Mesenchymal stem cell (in vitro differentiated cells and primary cell): ENCODE measurements at regions not wholly inside any gene's neighbourhood (a gene's known extent, or its start where the extent isn't known, plus 50 kb on each side); places are given as distances from the start of the nearest gene placed in this dataset.

Source experiments
- DNase-seq: peaks from one replicate; pipeline ENCODE4 v3.0.0-alpha.2; 2013
- H2AFZ ChIP-seq: one replicate; pipeline ENCODE4 v1.6.1; 2013; ENCODE audit warnings: low read depth, mild to moderate bottlenecking, control low read depth, inconsistent platforms, low read length, moderate library complexity
- H2AK5ac ChIP-seq: 2 replicates; pipeline ENCODE4 v1.6.1; 2013; ENCODE audit warnings: low read length, moderate library complexity, mild to moderate bottlenecking, inconsistent platforms; ENCODE audit not compliant: severe bottlenecking
- H2BK120ac ChIP-seq: one replicate; pipeline ENCODE4 v1.6.1; 2013; ENCODE audit warnings: low read depth, mild to moderate bottlenecking, inconsistent platforms, low read length, moderate library complexity
- H2BK12ac ChIP-seq, 2 experiments: one replicate each; pipeline ENCODE4 v1.6.1; 2013; ENCODE audit warnings: inconsistent platforms in 2 of 2, low read length in 2 of 2, mild to moderate bottlenecking in 2 of 2, moderate library complexity in 2 of 2, control low read depth in 1 of 2
- H2BK15ac ChIP-seq: one replicate; pipeline ENCODE4 v1.6.1; 2013; ENCODE audit warnings: mild to moderate bottlenecking, low read depth, inconsistent platforms; ENCODE audit not compliant: poor library complexity, severe bottlenecking
- H2BK5ac ChIP-seq: 2 replicates; pipeline ENCODE4 v1.6.1; 2013; ENCODE audit warnings: low read depth, mild to moderate bottlenecking, low read length, control low read depth, inconsistent platforms; ENCODE audit not compliant: poor library complexity, severe bottlenecking
- H3K14ac ChIP-seq, 2 experiments: one replicate each; pipeline ENCODE4 v1.6.1; 2013; ENCODE audit warnings: inconsistent platforms in 2 of 2, low read length in 2 of 2, control low read depth in 1 of 2, mild to moderate bottlenecking in 1 of 2, moderate library complexity in 1 of 2
- H3K18ac ChIP-seq, 2 experiments: one replicate each; pipeline ENCODE4 v1.6.1; 2013; ENCODE audit warnings: inconsistent platforms in 2 of 2, low read length in 2 of 2, control low read depth in 1 of 2, low read depth in 1 of 2, mild to moderate bottlenecking in 1 of 2
- H3K23ac ChIP-seq, 2 experiments: one replicate each; pipeline ENCODE4 v1.6.1; 2013; ENCODE audit warnings: inconsistent platforms in 2 of 2, low read length in 2 of 2, mild to moderate bottlenecking in 2 of 2, moderate library complexity in 2 of 2, control low read depth in 1 of 2
- H3K27ac ChIP-seq: 2 replicates; pipeline ENCODE4 v1.5.1; 2013; ENCODE audit warnings: mild to moderate bottlenecking, moderate library complexity, low read length, control low read depth, inconsistent platforms; ENCODE audit not compliant: poor library complexity, severe bottlenecking
- H3K27me3 ChIP-seq, 2 experiments: 2 replicates each; pipeline versions ENCODE4 v1.6.1 to v1.7.0; 2013; ENCODE audit warnings: low read length in 2 of 2, mild to moderate bottlenecking in 2 of 2, moderate library complexity in 2 of 2, control low read depth in 1 of 2, inconsistent platforms in 1 of 2; ENCODE audit not compliant: control insufficient read depth in 1 of 2, insufficient read depth in 1 of 2
- H3K36me3 ChIP-seq, 2 experiments: 2 replicates each; pipeline versions ENCODE4 v1.6.1 to v1.7.0; 2013; ENCODE audit warnings: low read length in 2 of 2, control low read depth in 1 of 2, inconsistent platforms in 1 of 2, low read depth in 1 of 2, mild to moderate bottlenecking in 1 of 2; ENCODE audit not compliant: insufficient read depth in 2 of 2, control insufficient read depth in 1 of 2
- H3K4ac ChIP-seq, 2 experiments: one replicate each; pipeline ENCODE4 v1.6.1; 2013; ENCODE audit warnings: inconsistent platforms in 2 of 2, low read length in 2 of 2, mild to moderate bottlenecking in 2 of 2, moderate library complexity in 2 of 2, control low read depth in 1 of 2, low read depth in 1 of 2
- H3K4me1 ChIP-seq: 2 replicates; pipeline ENCODE4 v1.6.1; 2013; ENCODE audit warnings: low read depth, low read length, control low read depth; ENCODE audit not compliant: control insufficient read depth, insufficient read depth
- H3K4me2 ChIP-seq: 2 replicates; pipeline ENCODE4 v1.6.1; 2013; ENCODE audit warnings: low read length, mild to moderate bottlenecking, inconsistent platforms; ENCODE audit not compliant: poor library complexity, severe bottlenecking
- H3K4me3 ChIP-seq, 2 experiments: 2 replicates each; pipeline versions ENCODE4 v1.5.1 to v1.7.0; 2013; ENCODE audit warnings: low read length in 2 of 2, mild to moderate bottlenecking in 2 of 2, control low read depth in 1 of 2, low read depth in 1 of 2; ENCODE audit not compliant: insufficient read depth in 1 of 2
- H3K79me1 ChIP-seq: replicated peaks from 2 replicates; pipeline ENCODE4 v1.6.1; 2013; ENCODE audit warnings: mild to moderate bottlenecking, control low read depth, low read length, inconsistent platforms; ENCODE audit not compliant: poor library complexity, severe bottlenecking
- H3K9ac ChIP-seq: 2 replicates; pipeline ENCODE4 v1.7.0; 2013; ENCODE audit warnings: mild to moderate bottlenecking, low read length, moderate library complexity
- H3K9me3 ChIP-seq: 2 replicates; pipeline ENCODE4 v1.7.0; 2013; ENCODE audit warnings: mild to moderate bottlenecking, low read length; ENCODE audit not compliant: control insufficient read depth
- H4K8ac ChIP-seq: one replicate; pipeline ENCODE4 v1.6.1; 2013; ENCODE audit warnings: inconsistent platforms, mild to moderate bottlenecking, low read length, moderate library complexity
- H4K91ac ChIP-seq: one replicate; pipeline ENCODE4 v1.6.1; 2013; ENCODE audit warnings: mild to moderate bottlenecking, low read length, inconsistent platforms
- WGBS: methylation state at CpG from one replicate; pipeline ENCODE4 v1.1.7; 2013; ENCODE audit warnings: mixed read lengths; 5-methylcytosine and 5-hydroxymethylcytosine counted together

- Histone ChIP-seq H4K8ac (no peak overlapping the region), H3K9me3 (no peaks in the 10 kb centered on the region), H3K18ac (no peak overlapping the region), H3K27ac (no peak overlapping the region), H3K4ac (no peak overlapping the region), H3K4me3 (no peak overlapping the region), H3K36me3 (no peaks in the 10 kb centered on the region), H2AFZ (no peak overlapping the region), H3K23ac (no peak overlapping the region), H3K27me3 (no peaks in the 10 kb centered on the region), H3K4me1 (no peaks in the 10 kb centered on the region), H3K79me1 (no peaks in the 10 kb centered on the region), H2BK12ac (no peak overlapping the region), H2AK5ac (no peak overlapping the region), H2BK5ac (no peak overlapping the region), H2BK15ac (no peak overlapping the region), H3K14ac (no peak overlapping the region), H2BK120ac (no peak overlapping the region), H3K4me2 (no peak overlapping the region), H3K9ac (no peak overlapping the region), H4K91ac (no peak overlapping the region)
- DNase-seq = no peak
- WGBS = 91% methylated on average over 2 of the region's 2 CpGs
Observed at GRCh38 chr1:217010253-217010652, 287.0 kb upstream of the ESRRG start.

- Histone ChIP-seq H3K79me1 (no peaks in the 10 kb centered on the region), H3K4me2 (no peak overlapping the region), H3K27me3 (no peaks in the 10 kb centered on the region), H2AK5ac (no peak overlapping the region), H2AFZ (no peak overlapping the region), H3K9ac (no peak overlapping the region), H2BK120ac (no peak overlapping the region), H2BK5ac (no peak overlapping the region), H4K8ac (no peak overlapping the region), H3K14ac (no peak overlapping the region), H3K18ac (no peak overlapping the region), H3K4me3 (no peak overlapping the region), H3K4me1 (no peaks in the 10 kb centered on the region), H3K9me3 (no peaks in the 10 kb centered on the region), H3K4ac (no peak overlapping the region), H2BK15ac (no peak overlapping the region), H3K23ac (no peak overlapping the region), H3K36me3 (no peaks in the 10 kb centered on the region), H2BK12ac (no peak overlapping the region), H3K27ac (no peak overlapping the region), H4K91ac (no peak overlapping the region)
- WGBS = 100% methylated on average over 1 of the region's 1 CpG
- DNase-seq = no peak
Observed at GRCh38 chr1:217009376-217009775, 286.1 kb upstream of the ESRRG start.

DNA sequence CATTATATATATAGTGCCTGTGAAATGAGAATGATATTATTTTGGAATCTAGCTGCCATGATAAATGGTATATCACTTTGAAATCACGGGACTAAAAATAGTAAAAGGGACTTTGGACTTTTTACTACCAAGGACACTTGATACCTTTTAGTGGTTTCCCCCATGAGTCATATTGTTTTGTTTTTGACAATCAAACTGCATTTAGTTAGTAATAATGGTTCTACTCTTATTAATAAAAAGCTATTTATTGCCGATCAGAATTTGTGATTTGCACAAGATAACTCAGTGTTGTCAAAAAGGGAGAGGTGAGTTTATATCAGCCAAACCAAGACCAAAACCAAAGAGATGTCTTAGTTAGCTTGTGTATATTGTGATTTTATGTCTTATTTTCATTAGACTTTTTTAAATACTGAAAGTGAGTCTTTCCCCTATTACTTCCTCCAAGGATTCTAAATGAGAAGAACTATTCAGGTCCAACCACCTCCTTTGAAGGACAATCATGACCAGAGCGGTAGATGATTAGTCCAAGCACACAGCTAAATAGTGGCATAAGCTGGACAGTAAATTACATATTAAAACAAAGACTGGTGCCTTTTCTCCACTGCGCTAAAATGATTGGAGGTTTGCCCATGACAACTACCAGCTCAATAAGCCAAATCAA lies 281.7 kb upstream of the ESRRG start:
- no peak for DNase-seq
- H3K79me1 ChIP-seq = no peaks in the 10 kb centered on the region
- no peaks in the 10 kb centered on the region for H3K36me3 ChIP-seq
- no peak overlapping the region for H3K23ac ChIP-seq
- no peak overlapping the region for H3K4me2 ChIP-seq
- no peak overlapping the region for H2BK120ac ChIP-seq
- no peak overlapping the region for H3K27ac ChIP-seq
- H4K91ac ChIP-seq = no peak overlapping the region
- H4K8ac ChIP-seq = no peak overlapping the region
- no peak overlapping the region for H2BK15ac ChIP-seq
- no peak overlapping the region for H3K4me3 ChIP-seq
- no peak overlapping the region for H3K9ac ChIP-seq
- no peak overlapping the region for H3K4ac ChIP-seq
- no peak overlapping the region for H3K18ac ChIP-seq
- H2BK12ac ChIP-seq = no peak overlapping the region
- H3K27me3 ChIP-seq = no peaks in the 10 kb centered on the region
- no peaks in the 10 kb centered on the region for H3K4me1 ChIP-seq
- no peak overlapping the region for H2BK5ac ChIP-seq
- no peak overlapping the region for H2AK5ac ChIP-seq
- WGBS = 50% methylated on average over 2 of the region's 4 CpGs
- H3K14ac ChIP-seq = no peak overlapping the region
- no peak overlapping the region for H2AFZ ChIP-seq
- H3K9me3 ChIP-seq = no peaks in the 10 kb centered on the region

- Histone ChIP-seq H2BK15ac (no peak overlapping the region), H3K9ac (no peak overlapping the region), H3K18ac (no peak overlapping the region), H3K4ac (no peak overlapping the region), H3K23ac (no peak overlapping the region), H2BK5ac (no peak overlapping the region), H3K27me3 (no peaks in the 10 kb centered on the region), H3K79me1 (no peaks in the 10 kb centered on the region), H2AFZ (no peak overlapping the region), H3K9me3 (no peaks in the 10 kb centered on the region), H2BK12ac (no peak overlapping the region), H3K4me1 (no peaks in the 10 kb centered on the region), H2BK120ac (no peak overlapping the region), H2AK5ac (no peak overlapping the region), H3K36me3 (no peaks in the 10 kb centered on the region), H4K91ac (no peak overlapping the region), H3K4me2 (no peak overlapping the region), H3K14ac (no peak overlapping the region), H3K4me3 (no peak overlapping the region), H4K8ac (no peak overlapping the region), H3K27ac (no peak overlapping the region)
- no CpG with 5 or more reads among the region's 1 CpG for WGBS
- no peak for DNase-seq
Observed at GRCh38 chr1:217003355-217003754, 280.1 kb upstream of the ESRRG start.
